H9 (cell line): ENCODE measurements at regions not wholly inside any gene's neighbourhood (a gene's known extent, or its start where the extent isn't known, plus 50 kb on each side); places are given as distances from the start of the nearest gene placed in this dataset.

Source experiments
- DNase-seq: peaks from one replicate; pipeline ENCODE4 v3.0.0-alpha.2; 2017
- H2AFZ ChIP-seq: one replicate; pipeline ENCODE4 v1.6.1; 2013; ENCODE audit warnings: mild to moderate bottlenecking, low read length, control low read depth, moderate library complexity
- H2AK5ac ChIP-seq: 2 replicates; pipeline ENCODE4 v1.6.1; 2013; ENCODE audit warnings: low read length, control low read depth, mixed read lengths; ENCODE audit not compliant: insufficient read length
- H2BK120ac ChIP-seq: one replicate; pipeline ENCODE4 v1.6.1; 2013; ENCODE audit warnings: low read depth, mild to moderate bottlenecking, low read length, control low read depth, inconsistent platforms; ENCODE audit not compliant: poor library complexity, severe bottlenecking
- H2BK12ac ChIP-seq: 2 replicates; pipeline ENCODE4 v1.6.1; 2013; ENCODE audit warnings: low read length, control low read depth, mixed read lengths, low read depth; ENCODE audit not compliant: insufficient read length
- H2BK15ac ChIP-seq: 2 replicates; pipeline ENCODE4 v1.6.1; 2013; ENCODE audit warnings: low read depth, low read length, control low read depth
- H2BK20ac ChIP-seq: one replicate; pipeline ENCODE4 v1.6.1; 2013; ENCODE audit warnings: low read depth, mild to moderate bottlenecking, low read length, control low read depth, inconsistent platforms; ENCODE audit not compliant: poor library complexity, severe bottlenecking
- H2BK5ac ChIP-seq: 2 replicates; pipeline ENCODE4 v1.6.1; 2013; ENCODE audit warnings: low read length, control low read depth, mixed read lengths; ENCODE audit not compliant: insufficient read length
- H3K14ac ChIP-seq: 2 replicates; pipeline ENCODE4 v1.6.1; 2013; ENCODE audit warnings: low read length, control low read depth; ENCODE audit not compliant: insufficient read depth
- H3K18ac ChIP-seq: 2 replicates; pipeline ENCODE4 v1.6.1; 2013; ENCODE audit warnings: low read depth, mild to moderate bottlenecking, mixed read lengths, low read length, control low read depth; ENCODE audit not compliant: insufficient read length
- H3K23ac ChIP-seq: 2 replicates; pipeline ENCODE4 v1.6.1; 2013; ENCODE audit warnings: low read length, control low read depth, mixed read lengths, low read depth; ENCODE audit not compliant: insufficient read length
- H3K23me2 ChIP-seq: 2 replicates; pipeline ENCODE4 v1.6.1; 2013; ENCODE audit warnings: low read depth, mild to moderate bottlenecking, mixed read lengths, low read length, control low read depth; ENCODE audit not compliant: insufficient read length, poor library complexity, severe bottlenecking
- H3K27ac ChIP-seq: 2 replicates; pipeline ENCODE4 v1.5.1; 2013; ENCODE audit warnings: low read length, control low read depth, mixed read lengths, low read depth; ENCODE audit not compliant: insufficient read length
- H3K27me3 ChIP-seq: 2 replicates; pipeline ENCODE4 v1.6.1; 2013; ENCODE audit warnings: low read length, control low read depth, inconsistent platforms; ENCODE audit not compliant: insufficient read depth
- H3K4ac ChIP-seq: 2 replicates; pipeline ENCODE4 v1.6.1; 2013; ENCODE audit warnings: low read depth, mild to moderate bottlenecking, control low read depth, inconsistent platforms, low read length, moderate library complexity
- H3K4me1 ChIP-seq: 2 replicates; pipeline ENCODE4 v1.6.1; 2013; ENCODE audit warnings: low read length, control low read depth, inconsistent platforms; ENCODE audit not compliant: insufficient read depth
- H3K4me2 ChIP-seq: 2 replicates; pipeline ENCODE4 v1.6.1; 2013; ENCODE audit warnings: low read length, control low read depth, mixed read lengths; ENCODE audit not compliant: insufficient read length, insufficient read depth
- H3K56ac ChIP-seq: 2 replicates; pipeline ENCODE4 v1.6.1; 2013; ENCODE audit warnings: low read depth, mild to moderate bottlenecking, mixed read lengths, low read length, control low read depth; ENCODE audit not compliant: insufficient read length
- H3K79me1 ChIP-seq: 2 replicates; pipeline ENCODE4 v1.6.1; 2013; ENCODE audit warnings: low read depth, mild to moderate bottlenecking, moderate library complexity, low read length, control low read depth, inconsistent platforms; ENCODE audit not compliant: insufficient read depth, poor library complexity, severe bottlenecking
- H3K79me2 ChIP-seq: 2 replicates; pipeline ENCODE4 v1.6.1; 2013; ENCODE audit warnings: low read length, control low read depth, inconsistent platforms; ENCODE audit not compliant: insufficient read depth
- H3K9ac ChIP-seq: 2 replicates; pipeline ENCODE4 v1.6.1; 2013; ENCODE audit warnings: low read length, control low read depth, mixed read lengths; ENCODE audit not compliant: insufficient read length; ENCODE audit errors: extremely low read depth
- H3K9me3 ChIP-seq: one replicate; pipeline ENCODE4 v1.6.1; 2013; ENCODE audit warnings: low read depth, low read length, inconsistent platforms; ENCODE audit not compliant: control insufficient read depth
- H3T11ph ChIP-seq: one replicate; pipeline ENCODE4 v1.6.1; 2013; ENCODE audit warnings: mild to moderate bottlenecking, low read length, control low read depth, inconsistent platforms
- H4K20me1 ChIP-seq: one replicate; pipeline ENCODE4 v1.6.1; 2013; ENCODE audit not compliant: control insufficient read depth, insufficient read length, insufficient read depth
- H4K5ac ChIP-seq: 2 replicates; pipeline ENCODE4 v1.6.1; 2013; ENCODE audit warnings: low read depth, mild to moderate bottlenecking, mixed read lengths, low read length, control low read depth; ENCODE audit not compliant: insufficient read length
- H4K8ac ChIP-seq: replicated peaks from 2 replicates; pipeline ENCODE4 v1.6.1; 2013; ENCODE audit warnings: low read length, control low read depth, mixed read lengths, low read depth; ENCODE audit not compliant: insufficient read length
- H4K91ac ChIP-seq: 2 replicates; pipeline ENCODE4 v1.6.1; 2013; ENCODE audit warnings: low read depth, mild to moderate bottlenecking, moderate library complexity, mixed read lengths, low read length, control low read depth; ENCODE audit not compliant: insufficient read length
- H3K27ac Mint-ChIP-seq, 3 experiments: 2 replicates in 2 of 3; 3 replicates in 1 of 3; pipeline ENCODE4 v1.8.0; 2020 to 2021; ENCODE audit warnings: mixed read lengths in 3 of 3, mild to moderate bottlenecking in 1 of 3, moderate library complexity in 1 of 3
- H3K27me3 Mint-ChIP-seq: 2 replicates; pipeline ENCODE4 v1.8.0; 2021; ENCODE audit warnings: low read depth, mild to moderate bottlenecking, moderate library complexity, mixed read lengths
- H3K36me3 Mint-ChIP-seq, 3 experiments: 2 replicates in 2 of 3; 3 replicates in 1 of 3; pipeline ENCODE4 v1.8.0; 2020 to 2021; ENCODE audit warnings: low read depth in 3 of 3, mixed read lengths in 3 of 3; ENCODE audit not compliant: insufficient read depth in 1 of 3
- H3K4me1 Mint-ChIP-seq, 2 experiments: 2 replicates each; pipeline ENCODE4 v1.8.0; 2020; ENCODE audit warnings: mixed read lengths in 2 of 2
- H3K4me3 Mint-ChIP-seq, 2 experiments: 2 replicates in 1 of 2; 3 replicates in 1 of 2; pipeline ENCODE4 v1.8.0; 2020 to 2021; ENCODE audit warnings: mild to moderate bottlenecking in 2 of 2, mixed read lengths in 2 of 2, moderate library complexity in 1 of 2
- H3K9me3 Mint-ChIP-seq, 2 experiments: 2 replicates in 1 of 2; 3 replicates in 1 of 2; pipeline ENCODE4 v1.8.0; 2020; ENCODE audit warnings: mild to moderate bottlenecking in 2 of 2, mixed read lengths in 2 of 2, moderate library complexity in 1 of 2
- TF ChIP-seq, protein P1 (sequence below): fragments of 200-600 bp; sonication (generic); conservative IDR thresholded peaks from 3 replicates; pipeline ENCODE4 v1.8.0; 2021; ENCODE audit warnings: antibody characterized with exemption, mild to moderate bottlenecking

DNA sequence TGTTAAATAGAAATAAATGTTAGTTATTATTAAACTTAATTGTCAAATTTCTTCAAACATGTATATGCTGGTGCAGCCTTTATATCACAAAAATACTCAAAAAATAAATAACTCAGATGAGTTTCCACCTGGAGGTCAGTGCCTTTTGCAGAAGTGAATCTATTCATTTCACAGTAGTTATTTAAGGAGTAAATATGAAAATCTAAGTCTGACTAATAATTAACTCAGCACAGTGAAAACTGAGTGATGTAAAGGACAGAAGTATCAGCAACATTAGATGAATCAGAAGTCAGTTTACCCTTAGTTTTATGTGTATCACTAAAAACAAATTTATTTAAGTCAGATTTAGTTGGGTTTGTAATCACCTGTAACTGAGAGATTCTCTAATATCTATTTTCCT lies 2135.4 kb downstream of the MRPL39 start:
- Histone ChIP-seq H4K8ac (no peak overlapping the region), H2BK12ac (no peak overlapping the region), H3K79me2 (no peaks in the 10 kb centered on the region), H2BK120ac (no peak overlapping the region), H3K9ac (no peak overlapping the region), H3K23ac (no peak overlapping the region), H3K14ac (no peak overlapping the region), H2BK20ac (no peak overlapping the region), H2BK5ac (no peak overlapping the region), H3K27me3 (no peaks in the 10 kb centered on the region), H3K56ac (no peak overlapping the region), H4K5ac (no peak overlapping the region), H3K18ac (no peak overlapping the region), H3K23me2 (no peaks in the 10 kb centered on the region), H3K27ac (no peak overlapping the region), H3K9me3 (no peaks in the 10 kb centered on the region), H2AK5ac (no peak overlapping the region), H3K4me2 (no peak overlapping the region), H4K20me1 (no peaks in the 10 kb centered on the region), H3K79me1 (no peaks in the 10 kb centered on the region), H3K4ac (no peak overlapping the region), H3K4me1 (no peaks in the 10 kb centered on the region), H4K91ac (no peak overlapping the region), H3T11ph (no peak overlapping the region), H2BK15ac (no peak overlapping the region), H2AFZ (no peak overlapping the region)
- Mint-ChIP-seq H3K9me3 (no peaks in the 10 kb centered on the region), H3K27me3 (no peaks in the 10 kb centered on the region), H3K4me1 (peaks cover 4 to 8% of the 10 kb centered on the region in 2 experiments), H3K4me3 (no peak overlapping the region), H3K27ac (no peak overlapping the region), H3K36me3 (no peaks in the 10 kb centered on the region)
- TF ChIP-seq, protein P1, sequence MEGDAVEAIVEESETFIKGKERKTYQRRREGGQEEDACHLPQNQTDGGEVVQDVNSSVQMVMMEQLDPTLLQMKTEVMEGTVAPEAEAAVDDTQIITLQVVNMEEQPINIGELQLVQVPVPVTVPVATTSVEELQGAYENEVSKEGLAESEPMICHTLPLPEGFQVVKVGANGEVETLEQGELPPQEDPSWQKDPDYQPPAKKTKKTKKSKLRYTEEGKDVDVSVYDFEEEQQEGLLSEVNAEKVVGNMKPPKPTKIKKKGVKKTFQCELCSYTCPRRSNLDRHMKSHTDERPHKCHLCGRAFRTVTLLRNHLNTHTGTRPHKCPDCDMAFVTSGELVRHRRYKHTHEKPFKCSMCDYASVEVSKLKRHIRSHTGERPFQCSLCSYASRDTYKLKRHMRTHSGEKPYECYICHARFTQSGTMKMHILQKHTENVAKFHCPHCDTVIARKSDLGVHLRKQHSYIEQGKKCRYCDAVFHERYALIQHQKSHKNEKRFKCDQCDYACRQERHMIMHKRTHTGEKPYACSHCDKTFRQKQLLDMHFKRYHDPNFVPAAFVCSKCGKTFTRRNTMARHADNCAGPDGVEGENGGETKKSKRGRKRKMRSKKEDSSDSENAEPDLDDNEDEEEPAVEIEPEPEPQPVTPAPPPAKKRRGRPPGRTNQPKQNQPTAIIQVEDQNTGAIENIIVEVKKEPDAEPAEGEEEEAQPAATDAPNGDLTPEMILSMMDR: no peak
- no peak for DNase-seq
